HG03442 (cell line): ENCODE measurements at regions not wholly inside any gene's neighbourhood (a gene's known extent, or its start where the extent isn't known, plus 50 kb on each side); places are given as distances from the start of the nearest gene placed in this dataset.
"Not testable (repeated sequence)": the region's sequence is repeated elsewhere in the genome, so short reads cannot be mapped to it uniquely, and the experiment has no call there.

Experiments used
- ATAC-seq: cut with Tn5 transposase; IDR thresholded peaks from one replicate; pipeline ENCODE4 v1.9.1; 2021; ENCODE audit warnings: mild to moderate bottlenecking, moderate library complexity; ENCODE audit not compliant: unreplicated experiment

DNA sequence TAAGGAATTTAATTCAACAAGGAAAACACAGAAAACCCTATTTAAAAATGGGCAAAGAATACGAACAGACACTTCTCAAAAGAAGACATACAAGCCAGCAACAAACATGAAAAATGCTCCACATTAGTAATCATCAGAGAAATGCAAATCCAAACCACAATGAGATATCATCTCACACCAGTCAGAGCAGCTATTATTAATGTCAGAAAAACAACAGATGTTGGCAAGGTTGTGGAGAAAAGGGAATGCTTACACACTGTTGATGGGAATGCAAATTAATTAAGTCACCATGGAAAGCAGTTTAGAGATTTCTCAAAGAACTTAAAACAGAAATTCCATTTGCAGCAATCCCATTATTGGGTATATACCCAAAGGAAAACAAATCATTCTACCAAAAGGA is 55.2 kb downstream of the GCC1 start:
- ATAC-seq, result no peak

DNA sequence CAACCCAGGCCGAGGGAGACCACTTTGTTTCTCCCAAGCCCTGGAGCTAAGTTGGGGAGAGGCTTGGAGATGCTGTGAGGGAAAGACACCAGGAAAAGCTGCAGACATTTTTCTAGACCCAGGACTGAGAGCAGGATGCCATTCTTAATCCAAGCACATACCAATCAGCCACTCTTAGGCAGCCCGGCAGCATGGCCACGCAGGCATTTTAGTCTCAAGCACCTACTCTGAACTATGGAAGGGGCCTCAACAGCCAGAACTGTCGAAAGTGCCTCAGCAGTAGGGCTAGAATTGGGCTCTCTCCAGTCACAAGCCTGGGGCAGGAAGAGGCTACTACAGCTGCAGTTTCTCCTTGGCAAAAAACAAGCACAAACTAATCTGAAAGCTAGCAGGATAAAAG is 57.8 kb downstream of the GCC1 start:
- no peak for ATAC-seq

DNA sequence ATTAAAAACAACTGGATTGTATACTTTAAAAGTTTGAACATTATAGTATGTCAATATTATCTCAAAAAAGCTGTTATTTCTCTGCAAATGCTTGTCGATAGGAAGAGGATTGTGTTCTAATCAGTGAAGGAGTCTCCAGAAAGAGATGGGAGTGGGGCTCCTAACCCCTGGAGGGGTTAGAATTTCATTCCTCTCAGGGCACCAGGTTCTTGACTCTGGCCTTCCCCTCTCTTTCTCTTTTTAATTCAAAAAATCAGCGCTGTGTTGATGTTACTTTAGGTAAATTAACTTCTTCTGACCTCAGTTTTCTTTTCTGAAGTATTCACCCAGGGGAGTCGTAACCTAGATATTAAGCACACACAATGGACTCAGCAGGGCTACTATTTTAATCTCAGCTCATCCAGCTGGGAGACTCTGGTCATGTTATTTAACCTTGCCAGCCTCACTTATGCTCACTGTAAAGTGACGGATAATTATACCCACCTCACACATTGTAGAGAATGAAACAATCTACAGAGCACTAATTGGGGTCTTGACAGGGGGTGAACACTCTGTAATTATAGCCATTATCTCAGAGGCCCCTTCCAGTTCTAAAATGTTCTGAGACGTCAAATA is 59.4 kb downstream of the GCC1 start:
- no peak for ATAC-seq

DNA sequence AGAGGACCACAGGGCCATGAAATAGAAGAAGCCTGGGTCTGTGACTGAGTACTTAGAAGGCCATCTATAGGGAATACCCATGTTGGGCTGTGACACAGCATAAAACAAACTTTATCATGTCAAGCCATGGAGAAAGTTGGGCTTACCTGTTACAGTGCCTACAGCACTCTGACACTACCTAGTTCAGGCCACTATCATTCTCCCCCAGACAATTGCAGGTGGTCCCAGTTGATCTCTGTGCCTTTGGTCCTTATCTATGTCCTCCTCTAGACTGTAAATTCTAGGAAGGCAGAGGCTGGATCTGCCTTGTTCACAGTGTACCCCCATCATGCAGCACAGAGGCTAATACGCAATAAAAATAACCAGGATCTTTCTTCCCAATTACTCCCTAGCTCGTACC is 69.1 kb downstream of the GCC1 start:
- ATAC-seq, result no peak

DNA sequence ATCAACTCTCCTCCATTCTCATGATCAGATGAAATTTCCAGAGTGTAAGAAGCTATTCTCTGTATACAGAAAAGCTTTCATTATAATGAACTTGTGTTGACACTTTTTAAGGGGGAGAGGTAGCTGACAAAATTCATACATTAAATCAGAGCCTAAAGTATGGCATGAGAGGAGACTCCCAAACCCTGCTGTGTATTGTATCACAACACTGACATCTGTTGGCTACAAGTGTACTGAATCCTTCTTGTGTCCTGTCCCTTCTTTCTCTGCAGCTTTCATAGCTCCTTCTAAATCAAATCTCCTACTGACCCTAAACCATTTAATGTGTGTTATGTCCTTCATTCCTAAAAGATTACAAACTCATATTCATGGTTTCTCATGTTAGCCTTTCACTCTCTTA is 70.9 kb downstream of the GCC1 start:
- peak; percentile 61 for ATAC-seq

DNA sequence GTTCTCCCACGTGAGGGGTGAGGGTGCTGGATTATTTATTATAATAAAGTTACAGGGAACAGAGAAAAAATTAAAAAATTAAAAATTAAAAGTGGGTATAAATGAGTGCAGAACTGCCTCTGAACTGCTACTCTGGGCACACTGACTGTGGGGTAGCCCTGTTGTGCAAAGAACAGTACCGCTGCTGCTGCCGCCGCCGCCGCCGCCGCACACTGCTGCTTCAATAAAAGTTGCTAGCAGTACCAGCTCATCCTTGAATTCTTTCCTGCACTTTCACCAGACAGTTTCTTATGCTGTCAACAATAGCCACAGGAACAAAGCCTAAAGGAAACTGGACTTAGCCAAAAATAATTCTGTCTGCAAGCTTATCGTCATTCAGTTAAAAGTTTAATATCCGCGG is 72.1 kb downstream of the GCC1 start:
- ATAC-seq, result no peak

DNA sequence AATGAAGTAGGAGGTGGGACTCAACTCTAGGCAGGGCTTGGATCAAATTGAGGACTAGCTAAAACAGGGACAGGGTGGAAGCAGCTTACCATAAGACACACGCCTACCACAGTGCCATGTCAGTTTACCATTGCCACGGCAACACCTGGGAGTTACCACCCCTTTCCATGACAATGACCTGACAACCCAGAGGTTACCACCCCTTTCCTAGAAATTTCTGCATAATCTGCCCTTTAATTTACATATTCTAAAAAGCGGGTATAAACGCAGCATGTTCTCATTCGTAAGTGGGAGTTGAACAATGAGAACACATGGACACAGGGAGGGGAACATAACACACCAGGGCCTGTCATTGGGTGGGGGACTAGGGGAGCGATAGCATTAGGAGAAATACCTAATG is 72.7 kb downstream of the GCC1 start:
- ATAC-seq, result no peak

DNA sequence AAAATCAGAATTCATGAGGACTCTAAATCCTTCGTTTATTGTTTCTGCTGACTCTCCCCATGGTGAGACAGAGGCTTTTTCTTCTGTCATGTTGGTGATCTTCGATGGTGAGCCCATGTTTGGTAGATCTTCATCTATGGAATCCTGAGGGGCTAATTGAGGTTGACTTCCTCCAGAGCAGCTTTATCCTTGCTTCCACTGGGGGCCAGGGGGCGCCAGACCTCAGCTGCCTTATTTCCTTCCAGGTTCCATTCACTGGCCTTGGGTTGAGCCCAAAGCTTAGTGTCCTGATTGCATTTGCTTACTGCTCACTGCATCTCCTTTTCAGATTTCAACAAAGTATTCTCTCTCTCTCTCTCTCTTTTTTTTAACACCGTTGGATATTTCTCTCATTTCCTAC is 80.7 kb downstream of the GCC1 start:
- ATAC-seq, result no peak

DNA sequence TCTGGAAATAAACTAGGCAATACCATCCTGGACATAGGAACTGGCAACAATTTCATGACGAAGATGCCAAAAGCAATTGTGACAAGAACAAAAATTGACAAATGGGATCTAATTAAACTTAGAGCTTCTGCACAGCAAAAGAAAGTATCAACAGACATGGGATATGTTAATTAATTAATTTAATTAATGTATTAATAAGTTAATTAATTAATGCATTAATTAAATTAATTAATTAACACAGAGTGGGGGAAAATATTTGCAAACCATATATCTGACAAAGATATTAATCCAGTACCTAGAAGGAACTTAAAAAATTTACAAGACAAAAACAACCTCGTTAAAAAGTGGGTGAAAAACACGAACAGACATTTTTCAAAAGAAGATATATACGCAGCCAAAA is 83.6 kb downstream of the GCC1 start:
- ATAC-seq, result no peak

DNA sequence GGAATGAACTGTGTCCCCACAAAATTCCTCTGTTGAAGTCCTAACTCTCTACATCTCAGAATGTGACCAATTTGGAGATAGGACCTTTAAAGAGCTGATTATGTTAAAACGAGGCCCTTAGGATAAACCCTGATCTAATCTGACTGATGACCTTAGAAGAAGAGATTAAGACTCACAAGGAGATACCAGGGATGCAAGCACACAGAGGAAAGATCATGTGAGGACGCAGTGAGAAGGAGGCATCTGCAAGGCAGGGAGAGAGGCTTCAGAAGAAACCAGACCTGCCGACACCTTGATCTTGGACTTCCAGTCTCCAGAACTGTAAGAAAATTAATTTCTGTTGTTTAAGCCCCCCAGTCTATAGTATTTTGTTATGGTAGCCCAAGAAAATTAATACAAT is 94.9 kb upstream of the ZNF800 start:
- ATAC-seq, result no peak

DNA sequence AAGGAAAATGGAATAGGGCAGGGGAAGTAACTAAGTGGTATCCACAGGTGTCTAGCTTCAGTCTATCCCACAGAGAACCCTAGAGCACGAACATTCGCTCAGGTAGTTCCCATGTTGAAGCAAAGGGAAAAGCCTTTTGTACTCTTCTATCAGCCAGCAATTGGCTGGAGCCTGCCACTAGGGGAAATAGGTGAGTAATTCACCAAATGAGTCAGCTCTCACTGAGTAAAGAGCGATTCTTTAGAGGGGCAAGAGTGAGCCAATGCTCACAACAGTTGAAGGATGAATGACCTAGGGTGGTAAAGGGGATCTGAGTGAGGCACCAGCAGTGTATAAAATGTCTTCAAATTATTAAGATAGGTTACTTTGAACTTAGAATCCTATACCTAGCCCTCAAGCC is 94.1 kb upstream of the ZNF800 start:
- ATAC-seq, result peak; percentile 61

DNA sequence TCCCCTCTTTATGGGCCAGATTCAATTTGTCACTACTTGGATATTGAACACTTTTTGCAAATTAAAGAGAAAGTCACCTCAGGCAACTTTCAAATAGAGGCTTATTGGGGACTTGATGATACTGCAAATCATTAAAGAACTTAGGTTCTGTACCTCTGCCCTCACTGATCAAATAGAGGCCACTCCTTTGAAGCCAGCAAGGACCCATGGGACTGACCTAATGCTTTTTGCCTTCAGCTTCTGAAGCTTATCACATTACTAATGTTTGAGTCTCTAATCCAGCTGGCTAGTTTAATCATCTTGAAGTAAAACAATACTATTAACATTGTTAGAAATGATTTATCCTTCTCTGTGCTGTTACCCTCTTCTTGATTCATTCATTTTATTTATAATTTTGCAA is 93.0 kb upstream of the ZNF800 start:
- ATAC-seq, result no peak

DNA sequence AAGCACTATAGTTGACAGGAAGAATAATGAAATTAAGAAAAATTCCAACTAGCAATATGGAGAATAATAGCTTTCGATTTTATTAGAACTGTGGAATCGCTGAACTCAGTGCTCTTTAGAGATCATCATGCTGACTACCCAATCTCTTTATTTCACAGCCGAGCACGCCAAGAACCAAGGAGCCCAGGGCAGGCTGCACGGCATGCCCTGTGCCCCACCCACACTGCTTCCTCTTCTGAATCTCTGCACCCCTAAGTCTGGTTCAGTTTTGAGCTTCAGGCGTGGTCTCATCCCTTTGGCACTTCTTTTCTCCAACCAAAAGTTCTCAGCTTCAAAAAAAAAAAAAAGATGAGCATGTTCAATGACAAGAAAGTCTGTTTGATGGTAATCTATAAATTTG is 92.4 kb upstream of the ZNF800 start:
- ATAC-seq, result no peak

DNA sequence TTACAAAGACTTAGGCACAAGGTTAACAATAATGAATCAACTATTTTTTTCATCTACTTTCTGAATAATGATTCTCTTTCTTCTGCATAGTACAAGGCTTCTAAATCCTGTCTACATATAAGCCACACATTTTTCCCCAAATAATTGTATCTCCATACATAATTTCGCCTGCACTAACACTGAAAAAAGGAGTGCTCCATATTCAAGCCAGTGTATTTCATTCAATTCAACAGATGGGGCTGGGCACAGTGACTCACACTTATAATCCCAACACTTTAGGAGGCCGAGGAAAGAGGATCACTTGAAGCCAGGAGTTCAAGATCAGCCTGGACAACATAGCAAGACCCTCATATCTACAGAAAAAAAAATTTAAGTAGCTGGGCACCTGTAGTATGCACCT is 86.0 kb upstream of the ZNF800 start:
- no peak for ATAC-seq

DNA sequence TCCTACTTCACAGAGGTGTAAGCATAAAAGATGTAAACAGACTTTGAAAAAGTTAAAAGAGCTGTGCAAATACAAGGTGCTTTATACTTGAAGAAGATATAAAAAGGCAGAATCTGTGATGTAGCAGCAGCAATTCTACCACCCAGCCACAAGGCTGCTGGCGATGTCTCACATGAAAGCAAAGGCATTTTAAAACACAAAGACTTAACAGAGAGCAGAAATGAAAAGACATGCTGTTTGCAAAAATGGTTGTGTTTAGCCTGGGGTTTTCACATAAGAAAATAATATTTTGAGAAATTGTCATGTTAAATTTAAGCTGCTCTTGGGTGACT is 85.5 kb upstream of the ZNF800 start:
- no peak for ATAC-seq

DNA sequence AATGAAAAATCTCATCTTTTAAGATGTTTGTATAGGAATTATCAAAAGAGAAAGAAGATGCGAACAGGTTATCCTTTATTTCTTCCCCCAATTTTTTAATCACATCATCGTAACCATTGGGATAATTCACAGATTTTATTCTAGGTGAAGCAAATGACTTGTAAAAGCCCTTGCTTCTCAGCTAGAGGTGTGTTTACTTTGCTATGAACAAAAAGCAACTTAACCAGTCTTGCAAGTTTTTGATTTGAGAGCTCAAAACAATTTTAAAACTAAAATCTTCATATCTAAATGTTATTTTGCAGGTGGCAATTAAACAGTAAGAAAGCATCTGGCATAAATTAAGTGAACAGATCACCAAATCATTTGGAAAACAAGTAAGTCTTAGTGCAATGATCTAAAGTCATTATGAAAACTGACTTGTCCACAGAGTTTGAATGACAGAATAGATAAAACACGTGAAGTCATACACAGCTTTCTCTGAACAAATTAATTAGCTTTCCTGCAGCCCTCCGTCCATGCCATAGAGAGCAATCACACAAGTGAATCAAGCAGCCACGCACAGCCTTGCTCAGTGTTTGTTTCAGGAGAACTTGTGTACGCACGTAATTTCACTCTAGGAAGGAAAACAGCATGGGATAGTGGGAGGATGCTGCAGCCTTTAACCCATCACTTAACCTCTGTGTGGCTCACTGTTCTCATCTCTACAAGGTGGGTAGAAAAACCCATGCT is 85.0 kb upstream of the ZNF800 start:
- ATAC-seq, result no peak

DNA sequence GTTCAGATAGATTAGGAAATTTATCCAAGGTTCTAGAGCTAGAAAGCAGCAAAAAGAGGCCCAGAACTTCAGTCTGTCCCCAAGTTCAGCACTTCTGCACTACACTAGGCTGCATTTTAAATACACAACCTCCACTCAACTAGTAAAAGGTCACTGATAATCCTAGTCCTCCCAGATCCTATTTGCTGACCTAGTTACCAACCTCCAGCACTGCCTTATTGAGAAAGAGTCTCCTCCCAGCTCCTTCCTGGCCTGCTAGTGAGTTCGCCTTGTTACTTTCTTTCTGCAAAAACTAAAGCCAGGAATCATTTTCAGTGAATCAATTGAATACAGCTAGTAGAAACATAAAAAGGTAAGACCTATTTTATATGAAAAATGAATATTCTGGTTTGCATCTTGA is 84.1 kb upstream of the ZNF800 start:
- ATAC-seq, result no peak

DNA sequence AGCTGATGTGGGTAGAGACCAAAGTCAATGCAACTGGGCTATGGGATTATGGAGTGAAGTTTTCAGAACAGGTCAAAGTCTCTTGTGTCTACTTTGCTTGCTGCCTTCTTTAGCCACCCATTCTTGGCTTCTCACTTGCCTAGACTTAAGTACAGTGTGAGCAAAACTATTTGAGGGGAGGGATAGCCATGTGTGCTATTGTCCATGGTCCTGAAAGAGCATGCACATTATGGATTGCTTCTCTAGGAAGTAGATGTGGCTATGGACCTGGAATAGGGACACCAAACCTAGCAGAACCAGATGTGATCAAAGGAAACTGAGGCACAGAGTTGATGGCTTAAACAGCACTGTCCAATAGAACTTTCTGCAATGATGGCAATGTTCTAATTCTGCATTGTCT is 81.9 kb upstream of the ZNF800 start:
- ATAC-seq, result no peak

DNA sequence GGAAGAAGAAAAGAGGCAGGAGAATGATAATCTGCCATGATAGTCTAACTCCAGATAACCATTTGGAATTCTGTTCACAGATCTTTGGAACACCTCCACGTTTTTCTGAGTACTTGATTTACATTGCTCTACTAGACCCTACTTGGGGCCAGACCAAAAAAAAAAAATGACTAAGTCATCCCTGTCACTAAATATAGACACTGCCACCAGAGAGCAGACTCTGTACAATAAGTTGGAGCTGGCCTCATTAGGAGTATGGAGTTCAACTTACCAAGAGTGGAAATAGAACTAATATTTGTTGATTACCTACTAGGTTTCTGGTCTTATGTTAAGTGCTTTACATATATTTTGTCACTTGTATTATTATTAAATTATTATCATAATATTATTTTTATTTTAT is 80.9 kb upstream of the ZNF800 start:
- no peak for ATAC-seq

DNA sequence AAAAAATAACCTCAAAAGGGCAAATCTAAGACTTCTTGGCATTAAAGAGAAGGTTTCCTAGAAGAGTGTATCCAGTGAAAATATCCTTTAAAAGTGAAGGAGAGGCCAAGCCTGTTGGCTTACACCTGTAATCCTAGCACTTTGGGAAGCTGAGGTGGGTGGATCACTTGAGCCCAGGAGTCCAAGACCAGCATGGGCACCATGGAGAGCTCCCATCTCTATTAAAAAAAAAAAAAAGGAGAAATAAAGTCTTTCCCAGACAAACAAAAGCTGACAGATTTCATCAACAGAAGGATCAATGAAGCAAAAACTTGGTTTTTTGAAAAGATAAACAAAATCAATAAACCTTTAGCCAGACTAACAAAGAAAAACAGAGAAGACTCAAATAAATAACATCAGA is 67.6 kb upstream of the ZNF800 start:
- ATAC-seq, result no peak

DNA sequence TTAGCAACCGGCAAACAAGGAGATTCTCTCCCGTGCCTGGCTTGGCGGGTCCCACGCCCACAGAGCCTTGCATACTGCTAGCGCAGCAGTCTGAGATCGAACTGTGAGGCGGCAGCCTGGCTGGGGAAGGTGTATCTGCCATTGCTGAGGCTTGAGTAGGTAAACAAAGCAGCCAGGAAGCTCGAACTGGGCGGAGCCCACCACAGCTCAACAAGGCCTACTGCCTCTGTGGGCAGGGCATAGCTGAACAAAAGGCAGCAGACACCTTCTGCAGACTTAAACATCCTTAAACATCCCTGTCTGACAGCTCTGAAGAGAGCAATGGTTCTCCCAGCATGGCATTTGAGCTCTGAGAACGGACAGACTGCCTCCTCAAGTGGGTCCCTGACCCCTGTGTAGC is 58.8 kb upstream of the ZNF800 start:
- not testable (repeated sequence) for ATAC-seq

DNA sequence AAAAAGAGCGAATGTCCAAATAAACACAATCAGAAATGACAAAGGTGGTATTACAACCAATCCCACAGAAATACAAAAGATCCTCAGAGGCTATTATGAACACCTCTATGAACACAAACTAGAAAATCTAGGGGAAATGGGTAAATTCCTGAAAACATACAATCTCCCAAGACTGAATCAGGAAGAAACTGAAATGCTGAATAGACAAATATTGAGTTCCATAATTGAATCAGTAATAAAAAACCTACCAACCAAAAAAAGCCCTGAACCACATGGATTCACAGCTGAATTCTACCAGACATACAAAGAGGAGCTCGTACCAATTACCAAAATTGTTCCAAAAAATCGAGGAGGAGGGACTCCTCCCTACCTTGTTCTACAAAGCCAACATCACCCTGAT is 56.1 kb upstream of the ZNF800 start:
- no peak for ATAC-seq

DNA sequence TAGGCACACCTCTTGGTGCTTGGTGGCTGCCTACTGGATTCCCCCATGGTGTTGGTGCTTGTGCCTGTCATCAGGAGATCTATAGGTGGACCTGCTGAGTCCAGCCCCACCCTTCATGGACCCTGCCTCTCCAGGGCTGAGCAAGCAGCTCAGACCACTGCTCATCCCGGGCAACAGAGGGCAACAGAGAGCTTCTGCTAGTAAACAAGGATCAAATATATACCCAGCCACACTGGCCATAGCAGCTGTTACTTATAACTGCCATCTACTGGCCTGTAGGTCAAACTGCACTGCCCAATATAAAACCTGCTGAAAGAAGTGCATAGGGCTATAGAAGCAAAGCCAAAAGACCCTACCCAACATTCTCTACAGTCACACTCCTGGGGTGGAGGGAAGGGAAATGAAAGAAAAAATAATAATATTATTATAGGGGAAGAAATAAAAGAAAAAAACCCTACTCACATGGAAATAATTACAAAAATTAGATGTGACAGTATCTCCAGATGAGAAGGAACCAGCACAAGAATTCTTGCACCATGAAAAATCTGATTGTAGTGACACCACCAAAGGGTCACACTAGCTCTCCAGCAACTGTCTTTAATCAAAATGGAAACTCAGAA is 54.9 kb upstream of the ZNF800 start:
- peak; percentile 100 for ATAC-seq
